RCC 7860 (cell line): ENCODE measurements at regions not wholly inside any gene's neighbourhood (a gene's known extent, or its start where the extent isn't known, plus 50 kb on each side); places are given as distances from the start of the nearest gene placed in this dataset.
"Not testable (repeated sequence)": the region's sequence is repeated elsewhere in the genome, so short reads cannot be mapped to it uniquely, and the experiment has no call there.

Source experiments
- DNase-seq: peaks from one replicate; pipeline ENCODE4 v3.0.0-alpha.2; 2015; ENCODE audit warnings: low spot score
- FAIRE-seq: peaks from 2 replicates; lab custom pipeline; 2012; peaks lifted over from hg19 to GRCh38; lab: Jason Lieb, UNC

- no peak for FAIRE-seq
- DNase-seq, result no peak
Measured at GRCh38 chr6:106728296-106728870, 99.0 kb downstream of the QRSL1 start.

- no peak for DNase-seq
- FAIRE-seq, result no peak
Measured at GRCh38 chr6:106727480-106728149, 98.2 kb downstream of the QRSL1 start.

GRCh38 chr6:106724848-106725247, 95.5 kb downstream of the QRSL1 start:
- peak; percentile 96 for FAIRE-seq
- DNase-seq, result peak; percentile 75

GRCh38 chr6:106724337-106724736, 95.0 kb downstream of the QRSL1 start:
- DNase-seq, result no peak
- no peak for FAIRE-seq

- not testable (repeated sequence) for FAIRE-seq
Measured at GRCh38 chr6:106723419-106723818, 94.0 kb downstream of the QRSL1 start.

GRCh38 chr6:106721189-106721588, 91.8 kb downstream of the QRSL1 start:
- DNase-seq, FAIRE-seq: not testable (repeated sequence)

More at GRCh38 chr6:106723419-106723818, 94.0 kb downstream of the QRSL1 start:
- not testable (repeated sequence) for DNase-seq
